GM12892 (cell line): ENCODE measurements at regions not wholly inside any gene's neighbourhood (a gene's known extent, or its start where the extent isn't known, plus 50 kb on each side); places are given as distances from the start of the nearest gene placed in this dataset.

Experiments
- POLR2A ChIP-seq: IDR thresholded peaks from 2 replicates; pipeline ENCODE4 v1.6.1; 2011; ENCODE audit warnings: low read depth, low read length, control low read depth
- POLR2AphosphoS5 ChIP-seq: IDR thresholded peaks from 2 replicates; pipeline ENCODE4 v1.6.1; 2011; ENCODE audit warnings: low read depth, low read length, control low read depth
- TAF1 ChIP-seq: IDR thresholded peaks from 2 replicates; pipeline ENCODE4 v1.6.1; 2011; ENCODE audit warnings: low read depth, mild to moderate bottlenecking, control low read depth, low read length, borderline replicate concordance

GRCh38 chr2:128797937-128798336 is 479.3 kb upstream of the HS6ST1 start:
- no peak for TF ChIP-seq TAF1
- no peak for TF ChIP-seq POLR2A
- no peak for TF ChIP-seq POLR2AphosphoS5
